CD4-positive, CD25-positive, alpha-beta regulatory T cell (primary cell): ENCODE measurements at regions not wholly inside any gene's neighbourhood (a gene's known extent, or its start where the extent isn't known, plus 50 kb on each side); places are given as distances from the start of the nearest gene placed in this dataset.

Experiments used
- ATAC-seq, 2 donors: fragments of 150-1000 bp; cut with Tn5 transposase; one replicate each; pipeline ENCODE4 v1.10.0; 2021; ENCODE audit warnings: low read depth in 2 of 2, moderate number of reproducible peaks in 2 of 2, moderate library complexity in 1 of 2
- DNase-seq, 3 donors: peaks; one replicate each; pipeline versions ENCODE4 v3.0.0 to v3.0.0-alpha.2; 2012 to 2022; ENCODE audit warnings: mixed read lengths in 1 of 3
- H3K27ac ChIP-seq: one replicate; pipeline ENCODE4 v1.7.0; 2013; ENCODE audit warnings: mild to moderate bottlenecking, low read length; ENCODE audit not compliant: insufficient read depth, poor library complexity, severe bottlenecking
- H3K27me3 ChIP-seq: one replicate; pipeline ENCODE4 v1.7.0; 2013; ENCODE audit warnings: low read length; ENCODE audit not compliant: control insufficient read depth, insufficient read depth
- H3K36me3 ChIP-seq: one replicate; pipeline ENCODE4 v1.7.0; 2013; ENCODE audit warnings: mild to moderate bottlenecking, low read length, moderate library complexity; ENCODE audit not compliant: control insufficient read depth, insufficient read depth
- H3K4me1 ChIP-seq: 2 replicates; pipeline ENCODE4 v1.7.0; 2013; ENCODE audit warnings: mild to moderate bottlenecking, low read length; ENCODE audit not compliant: insufficient read depth, control insufficient read depth, poor library complexity, severe bottlenecking
- H3K4me3 ChIP-seq: one replicate; pipeline ENCODE4 v1.7.0; 2013; ENCODE audit warnings: low read depth, mild to moderate bottlenecking, low read length, moderate library complexity
- H3K9me3 ChIP-seq, 2 experiments: 1 replicate in 1 of 2; 2 replicates in 1 of 2; pipeline ENCODE4 v1.7.0; 2013; ENCODE audit warnings: low read length in 2 of 2, mild to moderate bottlenecking in 1 of 2, moderate library complexity in 1 of 2; ENCODE audit not compliant: control insufficient read depth in 2 of 2
- H3K27ac Mint-ChIP-seq, 3 donors: one replicate each; pipeline ENCODE4 v1.8.0; 2020 to 2022; ENCODE audit warnings: mild to moderate bottlenecking in 3 of 3, mixed read lengths in 3 of 3, moderate library complexity in 2 of 3
- H3K27me3 Mint-ChIP-seq: one replicate; pipeline ENCODE4 v1.8.0; 2022; ENCODE audit warnings: mild to moderate bottlenecking, mixed read lengths
- H3K36me3 Mint-ChIP-seq: one replicate; pipeline ENCODE4 v1.8.0; 2020; ENCODE audit warnings: mixed read lengths
- H3K4me1 Mint-ChIP-seq, 4 donors: one replicate each; pipeline ENCODE4 v1.8.0; 2020 to 2022; ENCODE audit warnings: mixed read lengths in 4 of 4, mild to moderate bottlenecking in 1 of 4
- H3K4me3 Mint-ChIP-seq, 4 donors: one replicate each; pipeline ENCODE4 v1.8.0; 2020 to 2022; ENCODE audit warnings: mild to moderate bottlenecking in 4 of 4, mixed read lengths in 4 of 4, moderate library complexity in 3 of 4
- H3K9me3 Mint-ChIP-seq, 7 donors: one replicate each; pipeline ENCODE4 v1.8.0; 2020 to 2022; ENCODE audit warnings: mixed read lengths in 7 of 7, mild to moderate bottlenecking in 3 of 7, moderate library complexity in 2 of 7

GRCh38 chr4:187826725-187827124 lies 168.8 kb upstream of the ZFP42 start:
- no peaks in the 10 kb centered on the region for H3K27me3 ChIP-seq
- Mint-ChIP-seq H3K36me3 (no peaks in the 10 kb centered on the region), H3K4me1 (no peaks in the 10 kb centered on the region), H3K9me3 (peaks cover 4 to 34% (median 11%) of the 10 kb centered on the region in 7 donors), H3K4me3 (no peak overlapping the region), H3K27ac (no peak overlapping the region), H3K27me3 (no peaks in the 10 kb centered on the region)
- H3K4me3 ChIP-seq: no peak overlapping the region
- H3K27ac ChIP-seq: no peak overlapping the region
- DNase-seq (no peak), ATAC-seq (no peak)
- no peaks in the 10 kb centered on the region for H3K36me3 ChIP-seq
- H3K9me3 ChIP-seq: peaks cover under 1 to 4% of the 10 kb centered on the region in 2 experiments
- no peaks in the 10 kb centered on the region for H3K4me1 ChIP-seq

GRCh38 chr4:187827631-187828030 lies 167.9 kb upstream of the ZFP42 start:
- H3K36me3 Mint-ChIP-seq: no peaks in the 10 kb centered on the region
- Histone ChIP-seq H3K36me3 (no peaks in the 10 kb centered on the region), H3K9me3 (peaks cover 0 to 4% of the 10 kb centered on the region in 2 experiments), H3K4me3 (no peak overlapping the region), H3K4me1 (no peaks in the 10 kb centered on the region), H3K27me3 (no peaks in the 10 kb centered on the region), H3K27ac (no peak overlapping the region)
- H3K27me3 Mint-ChIP-seq: no peaks in the 10 kb centered on the region
- peaks cover 3 to 32% (median 11%) of the 10 kb centered on the region in 7 donors for H3K9me3 Mint-ChIP-seq
- H3K4me3 Mint-ChIP-seq: no peak overlapping the region
- no peak overlapping the region for H3K27ac Mint-ChIP-seq
- no peaks in the 10 kb centered on the region for H3K4me1 Mint-ChIP-seq
- DNase-seq: no peak
- ATAC-seq: no peak

- H3K4me1 Mint-ChIP-seq: no peaks in the 10 kb centered on the region
- ATAC-seq: no peak
Observed at GRCh38 chr4:187839765-187840164, 155.8 kb upstream of the ZFP42 start.

GRCh38 chr4:187840814-187841213 lies 154.8 kb upstream of the ZFP42 start:
- H3K9me3 ChIP-seq: peaks cover 0 to 8% of the 10 kb centered on the region in 2 experiments
- Mint-ChIP-seq H3K27me3 (no peaks in the 10 kb centered on the region), H3K27ac (no peak overlapping the region), H3K9me3 (peaks cover 0 to 38% (median 9%) of the 10 kb centered on the region in 7 donors), H3K4me3 (no peak overlapping the region), H3K4me1 (no peaks in the 10 kb centered on the region), H3K36me3 (no peaks in the 10 kb centered on the region)
- DNase-seq: no peak
- H3K27me3 ChIP-seq: no peaks in the 10 kb centered on the region
- no peaks in the 10 kb centered on the region for H3K36me3 ChIP-seq
- no peak overlapping the region for H3K4me3 ChIP-seq
- ATAC-seq: no peak
- no peak overlapping the region for H3K27ac ChIP-seq
- no peaks in the 10 kb centered on the region for H3K4me1 ChIP-seq

More at GRCh38 chr4:187839765-187840164, 155.8 kb upstream of the ZFP42 start:
- no peak overlapping the region for H3K27ac ChIP-seq
- no peaks in the 10 kb centered on the region for H3K4me1 ChIP-seq
- no peak for DNase-seq
- Mint-ChIP-seq H3K4me3 (no peak overlapping the region), H3K36me3 (no peaks in the 10 kb centered on the region), H3K9me3 (peaks cover 0 to 28% (median 12%) of the 10 kb centered on the region in 7 donors), H3K27ac (no peak overlapping the region), H3K27me3 (no peaks in the 10 kb centered on the region)
- H3K27me3 ChIP-seq: no peaks in the 10 kb centered on the region
- H3K4me3 ChIP-seq: no peak overlapping the region
- H3K9me3 ChIP-seq: peaks cover 0 to 8% of the 10 kb centered on the region in 2 experiments
- H3K36me3 ChIP-seq: no peaks in the 10 kb centered on the region

- Histone ChIP-seq H3K36me3 (no peaks in the 10 kb centered on the region), H3K4me1 (no peaks in the 10 kb centered on the region), H3K27ac (no peak overlapping the region), H3K4me3 (no peak overlapping the region), H3K9me3 (no peaks in the 10 kb centered on the region), H3K27me3 (no peaks in the 10 kb centered on the region)
- Mint-ChIP-seq H3K4me1 (no peaks in the 10 kb centered on the region), H3K27ac (no peak overlapping the region), H3K27me3 (no peaks in the 10 kb centered on the region), H3K36me3 (no peaks in the 10 kb centered on the region), H3K4me3 (no peak overlapping the region), H3K9me3 (peaks cover 3 to 20% (median 5%) of the 10 kb centered on the region in 7 donors)
- DNase-seq (no peak), ATAC-seq (no peak)
Observed at GRCh38 chr4:187849556-187850225, 145.9 kb upstream of the ZFP42 start.

- no peak overlapping the region for H3K27ac Mint-ChIP-seq
- H3K4me3 Mint-ChIP-seq: no peak overlapping the region
- no peaks in the 10 kb centered on the region for H3K27me3 Mint-ChIP-seq
- H3K4me1 ChIP-seq: no peaks in the 10 kb centered on the region
- no peaks in the 10 kb centered on the region for H3K4me1 Mint-ChIP-seq
- no peak overlapping the region for H3K27ac ChIP-seq
- H3K4me3 ChIP-seq: no peak overlapping the region
- no peaks in the 10 kb centered on the region for H3K27me3 ChIP-seq
- ATAC-seq (no peak), DNase-seq (no peak)
- H3K9me3 ChIP-seq: no peaks in the 10 kb centered on the region
- H3K36me3 ChIP-seq: no peaks in the 10 kb centered on the region
- H3K36me3 Mint-ChIP-seq: no peaks in the 10 kb centered on the region
- H3K9me3 Mint-ChIP-seq: peaks cover 0 to 10% (median 4%) of the 10 kb centered on the region in 7 donors
Observed at GRCh38 chr4:187865914-187866313, 129.7 kb upstream of the ZFP42 start.

- Mint-ChIP-seq H3K4me1 (no peaks in the 10 kb centered on the region), H3K27ac (no peak overlapping the region), H3K9me3 (peaks cover 5 to 26% (median 9%) of the 10 kb centered on the region in 7 donors), H3K27me3 (no peaks in the 10 kb centered on the region), H3K4me3 (no peak overlapping the region), H3K36me3 (no peaks in the 10 kb centered on the region)
- ATAC-seq: no peak
- H3K4me1 ChIP-seq: no peaks in the 10 kb centered on the region
- DNase-seq: no peak
- H3K9me3 ChIP-seq: peaks cover 0 to 8% of the 10 kb centered on the region in 2 experiments
- H3K36me3 ChIP-seq: no peaks in the 10 kb centered on the region
- H3K27ac ChIP-seq: no peak overlapping the region
- H3K4me3 ChIP-seq: no peak overlapping the region
- no peaks in the 10 kb centered on the region for H3K27me3 ChIP-seq
Observed at GRCh38 chr4:187883049-187883448, 112.5 kb upstream of the ZFP42 start.

- Mint-ChIP-seq H3K27me3 (no peaks in the 10 kb centered on the region), H3K4me1 (no peaks in the 10 kb centered on the region), H3K4me3 (no peak overlapping the region), H3K9me3 (peaks cover 5 to 25% (median 8%) of the 10 kb centered on the region in 7 donors), H3K27ac (no peak overlapping the region), H3K36me3 (no peaks in the 10 kb centered on the region)
- ATAC-seq (no peak), DNase-seq (no peak)
- no peaks in the 10 kb centered on the region for H3K36me3 ChIP-seq
- H3K27ac ChIP-seq: no peak overlapping the region
- peaks cover 0 to 8% of the 10 kb centered on the region in 2 experiments for H3K9me3 ChIP-seq
- H3K4me3 ChIP-seq: no peak overlapping the region
- no peaks in the 10 kb centered on the region for H3K4me1 ChIP-seq
- no peaks in the 10 kb centered on the region for H3K27me3 ChIP-seq
Observed at GRCh38 chr4:187883836-187884475, 111.6 kb upstream of the ZFP42 start.
